ENCODE measurements at regions not wholly inside any gene's neighbourhood (a gene's known extent, or its start where the extent isn't known, plus 50 kb on each side); places are given as distances from the start of the nearest gene placed in this dataset.
"Not testable (repeated sequence)": the region's sequence is repeated elsewhere in the genome, so short reads cannot be mapped to it uniquely, and the experiment has no call there.

DNA sequence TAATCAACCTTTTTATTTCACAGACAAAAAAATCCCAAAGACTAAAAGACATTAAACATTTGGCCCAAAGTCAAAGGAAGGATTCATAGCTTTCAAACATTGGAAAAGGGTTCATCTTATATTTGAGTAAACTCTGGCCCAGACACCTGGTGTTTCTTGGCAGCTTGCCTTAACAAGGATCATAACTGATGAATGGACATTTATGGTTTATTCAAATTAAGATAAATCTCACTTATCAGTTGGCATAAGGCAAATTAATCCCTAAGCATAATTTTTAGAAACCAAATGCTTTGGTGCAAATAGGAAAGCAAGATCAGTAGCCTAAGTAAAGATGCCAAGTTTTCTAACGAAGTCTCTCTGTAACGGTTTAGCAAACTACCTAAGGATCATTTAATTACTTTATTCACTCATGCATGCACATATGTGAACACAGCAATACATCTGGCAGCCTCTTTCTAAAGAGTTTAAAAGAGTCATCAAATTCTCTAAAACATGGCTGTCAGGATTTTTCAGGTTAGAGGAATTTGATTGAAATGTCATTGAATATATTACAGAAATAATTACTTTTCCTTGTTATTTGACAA is 323.4 kb upstream of the RBMS1 start:
- DNase-seq, result peak; percentile 70

GRCh38 chr2:160820691-160821090 is 327.1 kb upstream of the RBMS1 start:
- DNase-seq, result no peak

- no peak for DNase-seq
Measured at GRCh38 chr2:160822006-160822405, 328.4 kb upstream of the RBMS1 start.

GRCh38 chr2:160825433-160825832 is 331.8 kb upstream of the RBMS1 start:
- DNase-seq, result no peak

GRCh38 chr2:160826496-160826895 is 332.9 kb upstream of the RBMS1 start:
- DNase-seq, result no peak

DNA sequence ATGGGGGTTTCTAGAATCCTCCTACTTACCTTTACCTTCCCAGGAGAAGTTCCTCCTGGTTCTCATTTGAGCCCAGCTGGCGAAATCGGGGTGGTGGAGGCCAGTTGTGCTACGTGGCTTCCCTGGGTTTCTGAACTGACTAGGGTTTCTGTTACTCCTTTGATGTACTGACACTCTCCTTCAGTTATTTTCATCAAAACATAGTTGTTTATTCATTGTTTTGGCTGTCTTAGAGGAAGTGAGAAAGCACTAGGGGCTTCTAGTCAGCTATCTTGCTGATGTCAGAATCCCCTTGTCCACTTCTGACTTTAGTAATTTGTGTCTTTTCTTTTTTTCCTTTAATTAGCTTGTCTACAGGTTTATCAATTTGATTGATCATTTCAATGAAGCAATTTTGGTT is 332.2 kb upstream of the TANK start:
- no peak for DNase-seq

DNA sequence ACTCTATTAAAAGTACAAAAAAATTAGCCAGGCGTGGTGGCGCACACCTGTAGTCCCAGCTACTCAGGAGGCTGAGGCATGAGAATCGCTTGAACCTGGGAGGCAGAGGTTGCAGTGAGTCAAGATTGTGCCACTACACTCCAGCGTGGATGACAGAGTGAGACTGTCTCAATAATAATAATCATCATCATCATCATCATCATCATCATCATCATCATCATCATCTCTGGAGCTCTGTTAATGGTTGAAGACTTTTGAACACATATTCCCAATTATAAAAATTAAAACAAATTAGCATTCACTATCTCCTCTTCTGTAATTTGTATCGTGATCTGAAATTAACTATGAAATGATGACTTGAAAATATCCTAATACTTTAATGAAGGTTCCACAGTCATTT is 327.8 kb upstream of the TANK start:
- not testable (repeated sequence) for DNase-seq

- DNase-seq, result no peak
Measured at GRCh38 chr2:160835166-160835565, 325.1 kb upstream of the TANK start.

- no peak for DNase-seq
Measured at GRCh38 chr2:160836755-160837154, 323.5 kb upstream of the TANK start.

DNA sequence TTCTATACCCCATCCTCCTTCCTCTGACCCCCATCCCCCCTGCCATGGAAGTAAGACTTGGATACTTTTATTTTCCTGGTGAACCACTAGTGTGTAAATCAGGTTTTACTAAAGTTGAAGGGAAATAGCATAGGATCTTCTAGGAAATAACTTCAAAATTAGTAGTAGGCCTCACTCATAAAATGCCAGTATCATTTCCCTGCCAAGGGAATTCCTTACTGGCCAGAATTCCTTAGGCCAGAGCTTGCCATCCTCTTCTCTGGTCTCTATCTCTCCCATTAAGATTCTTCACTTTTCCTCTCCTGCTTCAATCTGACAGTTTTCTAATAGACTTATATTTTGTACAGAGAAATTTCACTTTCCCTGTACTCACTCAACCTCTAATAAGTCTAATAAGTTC is 322.8 kb upstream of the TANK start:
- no peak for DNase-seq

DNA sequence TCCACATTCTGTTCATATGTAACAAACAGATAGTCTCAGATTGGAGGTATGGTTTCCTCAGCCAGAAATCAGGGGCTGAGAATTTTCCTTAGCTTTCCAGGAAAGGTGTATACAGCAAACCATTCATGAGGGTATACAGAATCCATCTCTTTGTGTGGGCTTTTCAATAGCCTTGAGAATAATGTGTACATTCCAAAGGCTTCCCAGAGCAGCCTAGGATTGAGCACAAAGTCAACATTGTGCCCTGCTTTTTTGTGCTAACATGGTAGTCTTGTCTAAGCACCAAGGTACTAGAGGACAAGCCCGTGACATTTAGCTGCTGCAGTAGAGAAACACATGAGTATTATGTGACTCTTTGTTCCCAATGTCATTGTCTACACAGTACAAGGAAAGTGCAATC is 322.1 kb upstream of the TANK start:
- DNase-seq, result no peak

DNA sequence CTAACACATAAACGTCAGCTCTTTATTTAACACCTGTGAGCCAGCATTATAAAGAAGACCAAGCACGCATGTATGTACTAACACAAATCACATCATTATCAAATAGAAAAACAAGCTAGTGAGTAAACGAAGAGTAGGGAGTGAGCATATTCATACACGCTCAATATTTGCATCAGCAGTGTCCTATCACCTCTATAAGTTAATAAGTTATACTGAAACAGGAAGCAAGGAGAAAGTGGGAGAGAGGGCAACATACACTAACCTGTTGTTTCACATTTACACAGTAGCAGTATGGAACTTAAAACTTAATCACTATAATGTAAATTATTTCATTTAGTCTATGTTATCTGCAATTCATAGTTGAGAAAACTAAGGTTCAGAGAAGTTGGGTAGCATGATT is 321.5 kb upstream of the TANK start:
- no peak for DNase-seq

- no peak for DNase-seq
Measured at GRCh38 chr2:160842286-160842685, 317.9 kb upstream of the TANK start.

DNA sequence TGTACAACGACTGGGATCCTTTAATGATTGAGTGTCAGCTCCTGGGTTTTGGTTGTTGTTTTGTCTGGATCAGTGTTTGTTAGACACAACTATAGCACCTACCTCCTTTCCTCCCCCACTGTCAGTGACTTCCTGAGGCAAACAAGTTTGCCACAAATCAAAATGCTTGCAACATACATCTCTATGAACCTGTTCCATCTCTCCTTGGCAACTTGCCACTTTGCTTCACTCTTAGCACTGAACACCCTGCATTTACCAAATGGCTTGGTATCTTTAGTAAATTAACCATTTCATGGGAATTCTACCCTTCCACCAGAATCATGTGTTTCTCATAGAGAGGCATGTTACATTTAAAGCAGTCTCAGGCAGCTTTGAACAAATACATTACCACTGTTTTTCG is 301.1 kb upstream of the TANK start:
- DNase-seq, result no peak

DNA sequence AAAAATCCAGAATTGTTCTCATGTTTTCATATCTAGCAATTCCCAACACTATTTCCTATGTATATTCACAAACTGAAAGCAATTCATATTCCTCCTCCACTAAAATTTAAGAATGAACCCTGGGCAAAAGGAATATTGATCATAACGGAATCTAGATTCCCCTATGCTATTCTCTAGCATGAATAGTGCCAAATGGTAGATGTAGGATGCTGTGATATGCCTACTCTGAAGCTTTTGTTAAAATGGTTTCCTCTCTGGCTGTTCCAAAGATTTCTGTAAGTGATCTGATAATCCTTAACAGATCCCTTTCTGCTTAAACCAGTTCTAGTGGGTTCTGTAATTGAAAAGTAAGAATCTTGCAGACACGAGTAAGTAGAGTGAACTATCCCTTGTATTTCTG is 298.0 kb upstream of the TANK start:
- DNase-seq, result no peak

- no peak for DNase-seq
Measured at GRCh38 chr2:160868891-160869290, 291.3 kb upstream of the TANK start.

DNA sequence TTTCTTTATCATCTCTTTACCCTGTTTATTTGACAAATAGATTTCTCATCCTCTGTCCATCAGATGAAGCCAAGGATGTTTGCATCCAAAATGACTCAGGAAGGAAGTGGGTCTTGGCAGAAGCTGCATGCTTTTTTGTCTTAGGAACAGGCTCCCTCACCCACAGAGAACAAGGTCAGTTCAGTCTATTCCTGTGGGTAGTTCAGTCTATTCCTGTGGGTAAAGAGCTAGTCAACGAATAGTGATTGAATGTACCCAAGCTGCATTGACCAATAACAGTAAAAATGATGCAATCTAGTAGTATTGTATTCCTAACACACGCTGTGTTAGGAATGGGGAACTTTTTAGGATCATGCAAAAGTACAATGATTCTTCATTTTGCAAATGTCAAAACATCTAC is 290.8 kb upstream of the TANK start:
- no peak for DNase-seq

DNA sequence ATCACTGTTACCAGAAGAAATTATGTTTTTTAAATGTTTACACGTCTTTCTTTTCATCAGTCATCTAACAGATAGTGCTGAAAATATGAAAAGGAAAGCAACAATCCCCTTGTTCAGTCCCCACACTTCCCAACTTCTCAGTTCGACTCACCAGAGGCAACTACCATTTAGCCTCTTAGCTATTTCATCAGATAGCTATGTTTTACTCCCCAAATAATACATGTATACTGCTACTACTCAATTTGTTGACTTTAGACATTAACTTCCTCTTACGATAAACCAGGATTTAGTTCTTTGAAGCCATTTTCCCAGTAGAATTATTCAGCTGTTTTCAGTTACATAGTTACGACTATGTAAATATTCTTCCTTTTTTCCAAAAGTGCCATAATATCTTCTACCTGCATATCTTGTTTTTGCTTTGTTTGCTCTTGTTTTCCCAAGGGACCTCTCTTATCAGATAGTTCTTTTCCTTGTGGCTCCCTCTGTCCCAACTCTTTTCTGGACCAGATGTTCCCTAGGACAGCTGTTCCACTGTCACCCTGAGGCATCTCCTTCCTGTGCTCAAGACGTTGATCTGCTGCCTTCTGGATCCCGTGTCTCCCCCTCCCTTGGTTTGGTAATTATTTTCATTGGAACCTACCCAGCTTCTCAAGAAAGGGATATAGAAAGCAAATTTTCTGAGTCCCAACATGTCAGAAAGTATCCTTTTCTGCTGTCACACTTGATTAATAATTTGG is 289.3 kb upstream of the TANK start:
- no peak for DNase-seq

DNA sequence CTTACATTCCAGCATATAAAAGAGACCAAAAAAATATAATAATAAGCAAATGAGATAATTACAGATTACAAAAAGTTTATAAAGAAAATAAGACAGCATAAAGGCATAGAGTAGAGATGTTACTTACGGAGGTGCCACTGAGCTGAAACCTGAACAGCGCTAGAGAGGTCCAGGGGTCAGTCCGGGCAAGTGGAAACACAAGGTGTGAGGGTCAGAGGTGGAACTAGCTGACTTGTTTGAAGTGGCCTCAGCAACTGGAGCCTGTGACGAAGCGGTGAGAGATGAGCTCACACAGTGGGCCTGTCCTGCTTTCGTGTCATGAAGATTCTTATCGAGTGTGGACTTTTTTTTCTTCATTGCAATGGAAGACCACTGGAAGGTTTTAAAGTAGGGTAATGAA is 288.3 kb upstream of the TANK start:
- no peak for DNase-seq

DNA sequence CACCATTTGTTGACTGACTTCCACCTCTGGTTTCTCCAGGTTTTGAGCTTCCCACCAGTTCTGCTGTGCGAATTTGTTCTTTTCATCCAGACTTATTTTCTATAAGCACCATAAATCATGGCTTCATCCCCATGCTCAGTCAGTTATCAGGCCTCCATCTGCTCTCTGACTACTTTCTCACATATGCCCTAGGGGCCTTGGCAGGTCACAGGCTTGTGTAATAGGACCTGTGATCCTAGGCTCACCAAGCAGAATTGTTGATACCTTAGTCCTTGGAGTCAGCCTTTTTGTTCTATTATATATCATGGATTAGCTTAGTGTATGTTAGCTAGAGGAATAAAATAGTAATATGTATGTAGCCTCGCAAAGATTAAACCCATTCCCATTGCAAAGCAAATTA is 284.2 kb upstream of the TANK start:
- no peak for DNase-seq

GRCh38 chr2:160876765-160877164 is 283.5 kb upstream of the TANK start:
- DNase-seq, result no peak

DNA sequence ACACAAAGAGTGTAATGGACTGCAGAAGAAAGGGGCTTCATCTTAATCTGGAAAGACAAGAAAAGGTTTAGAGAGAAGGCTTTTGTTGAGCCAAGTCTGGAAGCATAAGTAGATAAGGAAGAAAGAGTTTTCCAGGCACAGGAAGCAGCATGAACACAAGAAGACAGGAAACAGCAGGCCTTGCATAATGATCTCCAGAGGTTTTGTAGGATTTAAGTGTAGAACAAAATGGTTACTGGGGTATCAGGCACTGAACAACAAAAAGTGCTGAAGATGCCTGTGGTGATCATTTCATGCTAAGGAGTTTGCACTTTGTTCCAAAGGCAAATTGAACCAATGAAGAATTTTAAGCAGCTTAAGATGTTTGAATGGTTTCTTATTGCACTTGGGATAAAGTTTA is 281.6 kb upstream of the TANK start:
- DNase-seq, result no peak

GRCh38 chr2:160882906-160883305 is 277.3 kb upstream of the TANK start:
- DNase-seq, result no peak

- no peak for DNase-seq
Measured at GRCh38 chr2:160884056-160884455, 276.2 kb upstream of the TANK start.

Data from NCI-H1048 (cell line).